ENCODE measurements at regions not wholly inside any gene's neighbourhood (a gene's known extent, or its start where the extent isn't known, plus 50 kb on each side); places are given as distances from the start of the nearest gene placed in this dataset.

- WGBS, 2 donors: 92 to 94% methylated on average over 8 of the region's 8 CpGs
- no peaks in the 10 kb centered on the region for H3K4me1 ChIP-seq
- no peaks in the 10 kb centered on the region for H3K36me3 ChIP-seq
- no peak overlapping the region for H3K27ac ChIP-seq
- intact Hi-C loops (cut with DNase I): no loop called here
- TF ChIP-seq CTCF (IDR thresholded peaks at IDR 0.05) (no peak), POLR2A (IDR thresholded peaks at IDR 0.05) (no peak)
- no peak overlapping the region for H3K4me3 ChIP-seq (replicated peaks in 1 of 3)
- DNase-seq: no peak
- no peaks in the 10 kb centered on the region for H3K27me3 ChIP-seq
- H3K9me3 ChIP-seq: no peaks in the 10 kb centered on the region
These were observed 66.0 kb upstream of the UNC5C start for GRCh38 chr4:95614684-95615205.

- intact Hi-C loops (cut with DNase I): no loop called here
- no peaks in the 10 kb centered on the region for H3K9me3 ChIP-seq
- WGBS, 2 donors: 82 to 84% methylated on average over 3 of the region's 3 CpGs
These were observed 61.3 kb upstream of the UNC5C start for GRCh38 chr4:95610061-95610569.

GRCh38 chr4:95606739-95607138 lies 58.0 kb upstream of the UNC5C start:
- intact Hi-C loops (cut with DNase I): no loop called here
- no peak for DNase-seq
- H3K4me3 ChIP-seq (replicated peaks in 1 of 3): no peak overlapping the region
- 83 to 88% methylated on average over 7 of the region's 7 CpGs for WGBS, 2 donors
- H3K27me3 ChIP-seq: no peaks in the 10 kb centered on the region
- H3K4me1 ChIP-seq: no peaks in the 10 kb centered on the region
- no peaks in the 10 kb centered on the region for H3K9me3 ChIP-seq
- TF ChIP-seq POLR2A (IDR thresholded peaks at IDR 0.05) (no peak), CTCF (IDR thresholded peaks at IDR 0.05) (no peak)
- H3K36me3 ChIP-seq: no peaks in the 10 kb centered on the region
- H3K27ac ChIP-seq: no peak overlapping the region

More at GRCh38 chr4:95610061-95610569, 61.3 kb upstream of the UNC5C start:
- Histone ChIP-seq H3K27me3 (no peaks in the 10 kb centered on the region), H3K27ac (no peak overlapping the region), H3K36me3 (no peaks in the 10 kb centered on the region), H3K4me3 (replicated peaks in 1 of 3) (no peak overlapping the region), H3K4me1 (no peaks in the 10 kb centered on the region)
- TF ChIP-seq POLR2A (IDR thresholded peaks at IDR 0.05): no peak
- TF ChIP-seq CTCF (IDR thresholded peaks at IDR 0.05): no peak
- no peak for DNase-seq

- no peaks in the 10 kb centered on the region for H3K9me3 ChIP-seq
- DNase-seq: no peak
- no peak overlapping the region for H3K4me3 ChIP-seq (replicated peaks in 1 of 3)
- H3K27me3 ChIP-seq: no peaks in the 10 kb centered on the region
- no peaks in the 10 kb centered on the region for H3K36me3 ChIP-seq
- intact Hi-C loops (cut with DNase I): no loop called here
- H3K27ac ChIP-seq: no peak overlapping the region
- no peak for TF ChIP-seq POLR2A (IDR thresholded peaks at IDR 0.05)
- no peak for TF ChIP-seq CTCF (IDR thresholded peaks at IDR 0.05)
- no peaks in the 10 kb centered on the region for H3K4me1 ChIP-seq
- WGBS, 2 donors: 80 to 84% methylated on average over 4 of the region's 4 CpGs
These were observed 54.6 kb upstream of the UNC5C start for GRCh38 chr4:95603393-95603792.

- no peak for TF ChIP-seq CTCF (IDR thresholded peaks at IDR 0.05)
- H3K9me3 ChIP-seq: no peaks in the 10 kb centered on the region
- intact Hi-C loops (cut with DNase I): no loop called here
- no peak overlapping the region for H3K27ac ChIP-seq
- no peaks in the 10 kb centered on the region for H3K27me3 ChIP-seq
- H3K4me1 ChIP-seq: no peaks in the 10 kb centered on the region
- no peak for DNase-seq
- H3K36me3 ChIP-seq: no peaks in the 10 kb centered on the region
- no peak overlapping the region for H3K4me3 ChIP-seq (replicated peaks in 1 of 3)
- 71 to 76% methylated on average over 3 of the region's 3 CpGs for WGBS, 2 donors
These were observed 54.1 kb upstream of the UNC5C start for GRCh38 chr4:95602872-95603271.

All from thyroid gland (tissue), 4 donors.